ENCODE measurements at regions not wholly inside any gene's neighbourhood (a gene's known extent, or its start where the extent isn't known, plus 50 kb on each side); places are given as distances from the start of the nearest gene placed in this dataset.
"Not testable (repeated sequence)": the region's sequence is repeated elsewhere in the genome, so short reads cannot be mapped to it uniquely, and the experiment has no call there.

DNA sequence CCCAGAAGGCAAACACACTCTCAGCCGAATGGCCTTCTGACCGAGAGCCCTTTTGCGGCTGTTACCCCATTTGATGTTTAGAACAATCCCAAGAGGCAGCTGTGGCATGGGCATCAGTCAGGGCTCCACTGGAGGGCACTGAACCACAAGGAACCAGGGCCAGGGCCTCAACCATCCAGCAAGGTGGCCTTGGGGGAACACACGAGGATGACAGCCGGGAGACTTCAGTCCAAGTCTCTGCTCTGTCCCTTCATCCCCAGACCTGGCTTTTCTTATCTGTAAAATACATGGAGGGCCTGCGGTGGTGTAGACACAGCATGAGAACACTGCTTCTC lies 63.6 kb upstream of the INSIG1 start:
- no peak overlapping the region for H3K27ac ChIP-seq (ENCODE audit: low read depth, low read length)
- WGBS, 3 donors, result 72 to 91% (median 88%) methylated on average over 6 of the region's 6 CpGs

DNA sequence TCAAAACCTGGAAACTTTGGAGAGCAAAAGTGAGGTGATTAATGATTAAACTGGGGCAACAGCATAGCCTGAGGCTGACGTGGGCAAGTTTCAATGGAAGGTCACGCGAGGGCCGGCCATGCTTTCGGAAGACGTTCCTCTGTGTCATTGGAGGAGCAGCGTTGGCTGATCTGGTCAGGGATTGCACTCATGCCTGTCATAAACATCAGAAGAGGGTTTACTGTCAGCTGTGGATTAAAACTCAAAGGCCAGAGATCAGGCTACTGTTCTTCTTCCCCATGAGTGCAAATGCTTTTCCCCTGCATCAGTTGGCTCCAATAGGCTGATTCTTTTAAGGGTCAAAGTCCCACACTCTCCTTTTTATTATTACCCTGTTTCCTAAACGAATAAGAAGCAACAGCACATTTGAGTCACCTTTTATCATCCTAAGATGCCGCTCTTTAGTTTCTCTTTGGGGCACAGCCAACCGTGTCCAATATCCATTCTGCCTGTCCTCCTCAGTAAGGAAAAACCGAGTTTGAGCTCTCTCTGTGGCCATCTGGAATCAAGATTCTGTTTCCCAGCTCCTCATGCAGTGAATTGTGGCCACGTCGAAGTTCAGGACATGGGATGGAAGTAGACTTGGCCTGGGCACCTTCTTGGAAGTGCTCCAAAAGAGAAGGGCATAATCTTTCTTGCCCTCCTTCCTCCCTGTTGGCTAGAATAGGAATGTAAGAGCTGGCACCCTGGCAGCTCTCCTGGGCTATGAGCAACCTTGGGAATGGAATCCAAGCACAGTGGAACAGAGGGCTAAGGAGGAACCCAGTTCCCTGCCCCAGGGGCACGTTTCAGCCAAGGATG lies 62.5 kb upstream of the INSIG1 start:
- H3K27ac ChIP-seq (ENCODE audit: low read depth, low read length), result no peak overlapping the region
- 37 to 89% (median 86%) methylated on average over 14 of the region's 14 CpGs for WGBS, 3 donors

DNA sequence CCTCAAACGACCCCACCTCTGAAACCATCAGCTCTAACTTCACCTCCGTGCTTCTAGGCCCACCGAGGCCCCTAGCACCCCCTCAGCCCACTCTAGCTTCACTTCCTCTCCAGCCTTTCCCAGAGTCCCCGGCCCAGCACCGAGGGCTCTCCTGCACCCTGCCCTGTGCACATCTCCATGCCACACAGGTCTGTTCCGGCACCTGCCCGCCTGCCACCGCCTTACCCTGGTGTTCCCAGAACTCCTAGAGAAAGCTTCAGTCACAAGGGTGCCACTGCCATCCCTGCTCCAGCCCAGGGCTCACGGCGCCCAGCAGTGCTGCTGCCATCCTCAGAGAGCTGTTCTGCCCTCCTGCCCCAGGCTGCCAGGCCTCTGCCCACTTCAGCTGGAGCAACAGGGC lies 61.3 kb upstream of the INSIG1 start:
- 84 to 95% (median 91%) methylated on average over 10 of the region's 10 CpGs for WGBS, 3 donors
- H3K27ac ChIP-seq (ENCODE audit: low read depth, low read length), result no peak overlapping the region

DNA sequence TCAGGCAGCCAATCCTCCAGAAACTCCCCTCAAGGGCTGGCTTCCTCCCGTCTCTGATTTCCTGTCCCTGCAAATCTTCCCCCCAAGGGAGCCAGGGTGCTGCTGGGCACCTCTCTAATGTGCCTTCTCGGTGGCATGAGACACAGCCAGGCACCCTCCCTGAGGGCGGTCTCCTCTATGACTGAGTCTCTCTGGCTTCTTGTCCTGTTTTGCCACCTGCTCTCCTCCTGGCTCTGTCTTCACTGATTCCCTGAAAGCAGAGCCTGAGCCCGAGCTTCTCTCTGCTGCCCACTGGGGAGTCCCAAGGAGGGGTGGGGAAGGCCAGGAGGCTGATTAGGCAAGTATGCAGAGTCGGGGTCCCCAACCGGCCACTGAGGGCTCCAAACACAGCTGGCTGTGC lies 60.4 kb upstream of the INSIG1 start:
- WGBS, 3 donors, result 76 to 92% (median 79%) methylated on average over 6 of the region's 6 CpGs
- H3K27ac ChIP-seq (ENCODE audit: low read depth, low read length), result no peak overlapping the region

DNA sequence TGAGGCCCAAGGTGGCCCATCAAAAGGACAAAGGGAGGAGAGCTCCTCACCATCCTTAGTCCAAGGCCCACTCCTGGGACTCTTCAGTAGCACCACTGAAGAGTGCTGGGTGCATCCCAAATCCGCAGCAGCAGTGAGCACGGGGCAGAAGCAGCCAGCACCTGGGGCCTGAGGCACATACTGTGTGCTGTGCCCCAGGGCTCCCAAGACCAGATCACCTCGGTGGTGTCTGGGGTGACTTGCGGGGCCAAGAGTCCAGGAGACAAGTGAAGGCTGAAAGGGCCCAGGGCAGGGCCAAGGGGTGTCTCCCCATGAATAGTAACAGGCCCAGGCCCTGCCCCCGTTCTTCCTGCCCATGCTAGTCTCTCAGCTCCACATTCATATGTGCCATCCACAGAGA lies 59.9 kb upstream of the INSIG1 start:
- no peak overlapping the region for H3K27ac ChIP-seq (ENCODE audit: low read depth, low read length)
- 94 to 100% (median 97%) methylated on average over 5 of the region's 5 CpGs for WGBS, 3 donors

DNA sequence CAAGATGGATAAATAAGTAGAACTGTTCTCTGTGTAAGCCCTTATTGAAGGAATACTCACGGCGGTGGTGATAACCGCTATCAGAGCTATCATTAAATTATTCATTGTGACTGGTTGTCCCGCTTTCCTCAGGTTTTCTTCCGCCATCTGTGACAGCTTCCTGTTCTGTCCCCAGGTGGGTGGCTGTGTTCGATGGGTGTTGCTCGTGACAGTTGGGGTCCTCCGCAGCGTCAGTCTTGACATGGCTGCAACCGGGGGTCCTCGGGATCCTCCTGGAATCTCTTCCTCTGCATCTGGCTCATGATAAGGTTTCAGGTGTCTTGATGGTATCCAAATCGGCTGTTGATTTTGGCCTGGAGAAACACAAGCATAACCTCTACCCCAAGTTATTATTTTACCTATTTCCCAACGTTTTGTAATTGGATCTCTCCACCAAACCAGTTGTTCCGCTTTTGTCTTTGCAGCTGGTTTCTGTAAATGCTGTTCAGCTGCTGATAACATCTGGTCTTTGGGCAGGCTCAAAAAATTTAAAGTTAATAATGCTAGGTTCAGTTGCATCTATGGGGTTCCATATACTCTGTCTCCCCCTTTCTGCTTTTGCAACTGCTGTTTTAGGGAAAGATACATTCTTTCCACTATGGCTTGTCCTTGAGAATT lies 58.1 kb upstream of the INSIG1 start:
- not testable (repeated sequence) for H3K27ac ChIP-seq (ENCODE audit: low read depth, low read length)
- 48 to 61% (median 56%) methylated on average over 14 of the region's 14 CpGs for WGBS, 3 donors

DNA sequence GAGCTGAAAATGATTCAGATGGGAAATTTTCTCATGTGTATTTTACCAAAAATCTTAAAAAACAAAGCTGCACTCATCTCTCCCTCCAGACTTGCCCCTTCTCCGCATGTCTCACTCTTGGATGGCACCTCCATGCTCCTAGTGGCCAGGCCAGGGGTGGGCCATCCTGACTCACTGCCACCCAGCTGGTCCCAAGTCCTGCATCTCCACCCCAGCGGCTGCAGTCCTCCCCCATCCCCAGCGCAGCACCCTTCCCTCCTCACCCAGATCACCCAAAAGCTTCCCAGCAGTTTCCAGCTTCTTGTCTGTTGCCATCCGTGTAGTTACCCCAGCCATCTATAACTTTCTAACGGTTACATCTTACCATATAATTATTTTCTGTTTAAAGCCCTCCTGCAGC lies 53.0 kb upstream of the INSIG1 start:
- 93 to 98% (median 96%) methylated on average over 5 of the region's 5 CpGs for WGBS, 3 donors
- H3K27ac ChIP-seq (ENCODE audit: low read depth, low read length), result no peak overlapping the region

DNA sequence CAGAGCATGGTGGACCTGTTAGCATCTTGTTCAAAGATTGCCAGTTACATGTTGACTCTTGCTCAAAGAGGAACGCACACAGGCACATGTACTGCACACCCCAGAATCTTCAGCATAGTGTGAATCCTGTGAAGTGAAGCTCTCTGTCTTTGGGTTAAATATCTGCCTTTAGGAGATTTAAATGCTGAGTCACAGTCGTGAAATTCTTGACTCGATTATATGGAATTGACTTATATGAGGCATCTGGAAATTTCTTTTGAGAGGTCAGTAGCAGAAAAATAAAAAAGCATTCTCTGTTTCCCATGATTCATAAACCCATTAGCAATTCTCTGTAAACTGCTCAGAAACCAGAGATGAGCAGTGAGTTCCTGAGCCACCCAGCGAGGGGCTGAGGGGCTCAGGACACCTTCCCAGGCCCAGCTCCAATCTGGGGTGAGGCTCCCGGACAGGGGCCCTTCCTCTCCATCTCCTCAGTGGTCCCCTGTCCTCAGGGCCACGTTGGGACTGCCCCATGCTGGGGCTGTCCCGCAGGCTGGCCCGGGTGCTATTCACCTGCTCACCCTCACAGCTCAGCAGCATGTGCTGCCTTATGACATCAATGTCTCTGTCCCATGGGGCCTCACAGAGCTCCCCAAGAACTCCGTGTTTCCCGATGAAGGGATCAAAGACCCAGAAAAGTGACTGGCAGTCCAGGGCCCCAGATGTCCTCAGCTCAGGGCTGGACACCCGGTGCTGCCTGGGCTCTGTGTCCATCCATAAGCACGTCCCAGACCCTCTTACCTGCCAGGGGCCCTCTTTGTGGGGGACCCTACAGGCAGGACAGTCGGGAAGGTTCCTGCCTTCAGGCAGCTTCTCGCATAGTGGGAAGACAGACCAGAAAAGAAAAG lies 50.0 kb upstream of the INSIG1 start:
- WGBS, 3 donors, result 87 to 90% (median 89%) methylated on average over 14 of the region's 14 CpGs

More for the DNA sequence above, 50.0 kb upstream of the INSIG1 start:
- no peak overlapping the region for H3K27ac ChIP-seq (ENCODE audit: low read depth, low read length)
